HK-2 (cell line): ENCODE measurements at regions not wholly inside any gene's neighbourhood (a gene's known extent, or its start where the extent isn't known, plus 50 kb on each side); places are given as distances from the start of the nearest gene placed in this dataset.

ENCODE experiments used
- DNase-seq: peaks from one replicate; pipeline ENCODE4 v3.0.0-alpha.2; 2018; ENCODE audit not compliant: unreplicated experiment

- no peak for DNase-seq
These were observed 166.0 kb upstream of the MDFIC start for GRCh38 chr7:114755856-114756255.

GRCh38 chr7:114758661-114759227 is 163.2 kb upstream of the MDFIC start:
- no peak for DNase-seq

GRCh38 chr7:114759347-114760062 is 162.4 kb upstream of the MDFIC start:
- DNase-seq, result no peak

GRCh38 chr7:114760477-114760876 is 161.4 kb upstream of the MDFIC start:
- DNase-seq, result no peak

GRCh38 chr7:114761973-114762372 is 159.9 kb upstream of the MDFIC start:
- no peak for DNase-seq

- DNase-seq, result no peak
These were observed 156.4 kb upstream of the MDFIC start for GRCh38 chr7:114765331-114766040.

GRCh38 chr7:114766041-114766356 is 155.9 kb upstream of the MDFIC start:
- DNase-seq, result no peak

- no peak for DNase-seq
These were observed 144.6 kb upstream of the MDFIC start for GRCh38 chr7:114777288-114777687.

- DNase-seq, result no peak
These were observed 138.4 kb upstream of the MDFIC start for GRCh38 chr7:114783508-114783907.

GRCh38 chr7:114784177-114784576 is 137.7 kb upstream of the MDFIC start:
- DNase-seq, result no peak

GRCh38 chr7:114784746-114785145 is 137.1 kb upstream of the MDFIC start:
- no peak for DNase-seq

GRCh38 chr7:114785496-114785895 is 136.4 kb upstream of the MDFIC start:
- no peak for DNase-seq

- DNase-seq, result no peak
These were observed 135.4 kb upstream of the MDFIC start for GRCh38 chr7:114786455-114786854.

- DNase-seq, result no peak
These were observed 134.3 kb upstream of the MDFIC start for GRCh38 chr7:114787556-114787955.

- no peak for DNase-seq
These were observed 133.2 kb upstream of the MDFIC start for GRCh38 chr7:114788706-114789105.

- no peak for DNase-seq
These were observed 132.7 kb upstream of the MDFIC start for GRCh38 chr7:114789161-114789560.

- no peak for DNase-seq
These were observed 132.0 kb upstream of the MDFIC start for GRCh38 chr7:114789871-114790311.

GRCh38 chr7:114790521-114790920 is 131.4 kb upstream of the MDFIC start:
- DNase-seq, result no peak

- DNase-seq, result no peak
These were observed 130.1 kb upstream of the MDFIC start for GRCh38 chr7:114791771-114792170.

- no peak for DNase-seq
These were observed 128.6 kb upstream of the MDFIC start for GRCh38 chr7:114793155-114793845.

GRCh38 chr7:114795475-114795874 is 126.4 kb upstream of the MDFIC start:
- DNase-seq, result no peak

GRCh38 chr7:114799628-114800028 is 122.3 kb upstream of the MDFIC start:
- no peak for DNase-seq

- DNase-seq, result no peak
These were observed 119.3 kb upstream of the MDFIC start for GRCh38 chr7:114802632-114803031.
